GM23338 (cell line): ENCODE measurements at regions not wholly inside any gene's neighbourhood (a gene's known extent, or its start where the extent isn't known, plus 50 kb on each side); places are given as distances from the start of the nearest gene placed in this dataset.

ENCODE experiments used
- ATAC-seq: fragments of 200-7000 bp; cut with Tn5 transposase; 3 replicates; pipeline ENCODE4 v1.9.1; 2020
- DNase-seq: peaks from one replicate; pipeline ENCODE4 v3.0.0-alpha.2; 2015; ENCODE audit warnings: low spot score
- H2AFZ ChIP-seq: fragments of 200-600 bp; sonication (generic); 2 replicates; pipeline ENCODE4 v1.8.0; 2016; ENCODE audit warnings: antibody characterized with exemption, mild to moderate bottlenecking, moderate library complexity
- H3F3A ChIP-seq: fragments of 200-600 bp; sonication (generic); replicated peaks from 2 replicates; pipeline ENCODE4 v1.8.0; 2017; ENCODE audit warnings: antibody characterized with exemption, mixed run types, low read depth
- H3K27ac ChIP-seq: fragments of 200-600 bp; sonication (generic); 2 replicates; pipeline ENCODE4 v1.6.1; 2016; ENCODE audit warnings: low read depth
- H3K27me3 ChIP-seq: fragments of 200-600 bp; sonication (generic); 2 replicates; pipeline ENCODE4 v1.8.0; 2016; ENCODE audit warnings: mild to moderate bottlenecking, mixed run types, moderate library complexity; ENCODE audit not compliant: insufficient read depth
- H3K36me3 ChIP-seq: fragments of 200-600 bp; sonication (generic); 2 replicates; pipeline ENCODE4 v1.8.0; 2016; ENCODE audit warnings: mild to moderate bottlenecking; ENCODE audit not compliant: insufficient read depth
- H3K4me1 ChIP-seq: fragments of 200-600 bp; sonication (generic); 2 replicates; pipeline ENCODE4 v1.8.0; 2016; ENCODE audit warnings: mild to moderate bottlenecking, moderate library complexity; ENCODE audit not compliant: insufficient read depth
- H3K4me2 ChIP-seq: fragments of 200-600 bp; sonication (generic); 2 replicates; pipeline ENCODE4 v1.7.1; 2017; ENCODE audit warnings: mixed run types
- H3K4me3 ChIP-seq: fragments of 200-600 bp; sonication (generic); 2 replicates; pipeline ENCODE4 v1.6.1; 2016; ENCODE audit warnings: mixed run types
- H3K79me2 ChIP-seq: fragments of 200-600 bp; sonication (generic); replicated peaks from 2 replicates; pipeline ENCODE4 v1.8.0; 2017; ENCODE audit warnings: mild to moderate bottlenecking; ENCODE audit not compliant: insufficient read depth
- H3K9me2 ChIP-seq: fragments of 200-600 bp; sonication (generic); 2 replicates; pipeline ENCODE4 v1.8.0; 2017; ENCODE audit not compliant: insufficient read depth
- H4K20me1 ChIP-seq: fragments of 200-600 bp; sonication (generic); replicated peaks from 2 replicates; pipeline ENCODE4 v1.8.0; 2017; ENCODE audit warnings: mild to moderate bottlenecking; ENCODE audit not compliant: insufficient read depth
- H3K27ac Mint-ChIP-seq: 2 replicates; pipeline ENCODE4 v1.8.0; 2020; ENCODE audit warnings: inconsistent platforms, mild to moderate bottlenecking, moderate library complexity, mixed read lengths
- H3K27me3 Mint-ChIP-seq: 3 replicates; pipeline ENCODE4 v1.8.0; 2022; ENCODE audit warnings: low read depth, mild to moderate bottlenecking, moderate library complexity, mixed read lengths, inconsistent platforms; ENCODE audit not compliant: insufficient read depth, poor library complexity
- H3K36me3 Mint-ChIP-seq: 3 replicates; pipeline ENCODE4 v1.8.0; 2021; ENCODE audit warnings: low read depth, mild to moderate bottlenecking, inconsistent platforms, moderate library complexity, mixed read lengths
- H3K4me1 Mint-ChIP-seq: 3 replicates; pipeline ENCODE4 v1.8.0; 2020; ENCODE audit warnings: mild to moderate bottlenecking, inconsistent platforms, mixed read lengths
- H3K4me3 Mint-ChIP-seq: 3 replicates; pipeline ENCODE4 v1.8.0; 2021; ENCODE audit warnings: moderate library complexity, mild to moderate bottlenecking, inconsistent platforms, mixed read lengths
- H3K9me3 Mint-ChIP-seq: 3 replicates; pipeline ENCODE4 v1.8.0; 2020; ENCODE audit warnings: moderate library complexity, mild to moderate bottlenecking, inconsistent platforms, mixed read lengths
- CREB1 ChIP-seq: fragments of 250-450 bp; sonication (Bioruptor Pico); IDR thresholded peaks from 2 replicates; pipeline ENCODE4 v1.5.0; 2020; ENCODE audit warnings: low read depth, mild to moderate bottlenecking, moderate library complexity
- CTCF ChIP-seq, 2 experiments: fragments of 200-600 bp in 1 of 2; sonication (generic) in 1 of 2; conservative IDR thresholded peaks; 2 replicates each; pipeline versions ENCODE4 v1.5.1 to v1.6.1; 2016 to 2017; ENCODE audit warnings: antibody characterized with exemption in 2 of 2, low read depth in 2 of 2, mild to moderate bottlenecking in 2 of 2, moderate library complexity in 1 of 2
- EZH2 ChIP-seq: fragments of 200-600 bp; sonication (generic); IDR thresholded peaks from one replicate; pipeline ENCODE4 v1.8.0; 2017; ENCODE audit warnings: antibody characterized with exemption, mild to moderate bottlenecking, low read depth; ENCODE audit not compliant: unreplicated experiment
- EZH2phosphoT487 ChIP-seq: fragments of 200-600 bp; sonication (generic); IDR thresholded peaks from one replicate; pipeline ENCODE4 v1.8.1; 2018; ENCODE audit warnings: antibody characterized with exemption; ENCODE audit not compliant: unreplicated experiment
- JUNB ChIP-seq: IDR thresholded peaks from one replicate; pipeline ENCODE4 v1.6.1; 2016; ENCODE audit warnings: antibody characterized with exemption; ENCODE audit not compliant: unreplicated experiment
- NANOG ChIP-seq: IDR thresholded peaks from 2 replicates; pipeline ENCODE4 v1.6.1; 2016; ENCODE audit warnings: antibody characterized with exemption, borderline replicate concordance
- POLR2AphosphoS5 ChIP-seq: IDR thresholded peaks from 2 replicates; pipeline ENCODE4 v1.6.1; 2016; ENCODE audit warnings: antibody characterized with exemption, low read depth
- STAT1 ChIP-seq: IDR thresholded peaks from one replicate; pipeline ENCODE4 v1.6.1; 2016; ENCODE audit warnings: antibody characterized with exemption; ENCODE audit not compliant: unreplicated experiment
- ZNF114 ChIP-seq: fragments of 250-450 bp; sonication (Bioruptor Pico); IDR thresholded peaks from 2 replicates; pipeline ENCODE4 v1.5.0; 2020; ENCODE audit warnings: mild to moderate bottlenecking, moderate library complexity
- ZNF331 ChIP-seq: fragments of 250-450 bp; sonication (Bioruptor Pico); IDR thresholded peaks from 2 replicates; pipeline ENCODE4 v1.5.0; 2020; ENCODE audit warnings: low read depth, mild to moderate bottlenecking, moderate library complexity
- TF ChIP-seq, protein P1 (sequence below): IDR thresholded peaks from one replicate; pipeline ENCODE4 v1.6.1; 2018; ENCODE audit warnings: antibody characterized with exemption; ENCODE audit not compliant: unreplicated experiment
- TF ChIP-seq, protein P2 (sequence below): fragments of 250-450 bp; sonication (Bioruptor Pico); IDR thresholded peaks from 2 replicates; pipeline ENCODE4 v1.5.0; 2020; ENCODE audit warnings: mild to moderate bottlenecking, moderate library complexity
- TF ChIP-seq, protein P3 (sequence below): IDR thresholded peaks from 2 replicates; pipeline ENCODE4 v1.6.1; 2016; ENCODE audit warnings: antibody characterized with exemption

DNA sequence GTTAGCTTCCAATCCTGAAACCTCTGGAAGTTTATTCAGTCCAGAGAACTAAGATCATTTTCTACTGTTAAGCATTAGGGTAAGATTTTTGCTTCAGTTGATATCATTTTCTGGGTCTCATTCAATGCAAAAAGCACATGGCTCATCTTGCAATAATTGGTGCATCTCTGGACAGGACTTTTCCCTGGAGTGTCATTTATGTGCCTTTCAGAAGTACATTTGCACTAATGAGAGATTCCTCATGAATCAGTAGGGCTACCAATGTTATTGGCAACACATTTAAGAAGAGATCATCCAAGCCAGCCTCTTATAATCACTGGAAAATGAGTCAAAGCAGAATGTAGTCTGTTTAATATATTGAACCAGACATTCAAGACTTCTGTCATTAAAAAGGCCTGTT is 224.2 kb upstream of the CHRNA7 start:
- ATAC-seq (no peak), DNase-seq (no peak)
- no peak overlapping the region for H3K4me2 ChIP-seq
- no peaks in the 10 kb centered on the region for H4K20me1 ChIP-seq
- H3K27ac ChIP-seq = no peak overlapping the region
- no peaks in the 10 kb centered on the region for H3K36me3 ChIP-seq
- no peak overlapping the region for H3K4me3 Mint-ChIP-seq
- H3K4me1 Mint-ChIP-seq = no peaks in the 10 kb centered on the region
- no peaks in the 10 kb centered on the region for H3K36me3 Mint-ChIP-seq
- no peak overlapping the region for H3K27ac Mint-ChIP-seq
- H3F3A ChIP-seq = no peaks in the 10 kb centered on the region
- no peak overlapping the region for H2AFZ ChIP-seq
- H3K9me3 Mint-ChIP-seq = no peaks in the 10 kb centered on the region
- no peaks in the 10 kb centered on the region for H3K4me1 ChIP-seq
- TF ChIP-seq STAT1 = no peak
- no peak for TF ChIP-seq NANOG
- no peak for TF ChIP-seq JUNB
- TF ChIP-seq, protein P1, sequence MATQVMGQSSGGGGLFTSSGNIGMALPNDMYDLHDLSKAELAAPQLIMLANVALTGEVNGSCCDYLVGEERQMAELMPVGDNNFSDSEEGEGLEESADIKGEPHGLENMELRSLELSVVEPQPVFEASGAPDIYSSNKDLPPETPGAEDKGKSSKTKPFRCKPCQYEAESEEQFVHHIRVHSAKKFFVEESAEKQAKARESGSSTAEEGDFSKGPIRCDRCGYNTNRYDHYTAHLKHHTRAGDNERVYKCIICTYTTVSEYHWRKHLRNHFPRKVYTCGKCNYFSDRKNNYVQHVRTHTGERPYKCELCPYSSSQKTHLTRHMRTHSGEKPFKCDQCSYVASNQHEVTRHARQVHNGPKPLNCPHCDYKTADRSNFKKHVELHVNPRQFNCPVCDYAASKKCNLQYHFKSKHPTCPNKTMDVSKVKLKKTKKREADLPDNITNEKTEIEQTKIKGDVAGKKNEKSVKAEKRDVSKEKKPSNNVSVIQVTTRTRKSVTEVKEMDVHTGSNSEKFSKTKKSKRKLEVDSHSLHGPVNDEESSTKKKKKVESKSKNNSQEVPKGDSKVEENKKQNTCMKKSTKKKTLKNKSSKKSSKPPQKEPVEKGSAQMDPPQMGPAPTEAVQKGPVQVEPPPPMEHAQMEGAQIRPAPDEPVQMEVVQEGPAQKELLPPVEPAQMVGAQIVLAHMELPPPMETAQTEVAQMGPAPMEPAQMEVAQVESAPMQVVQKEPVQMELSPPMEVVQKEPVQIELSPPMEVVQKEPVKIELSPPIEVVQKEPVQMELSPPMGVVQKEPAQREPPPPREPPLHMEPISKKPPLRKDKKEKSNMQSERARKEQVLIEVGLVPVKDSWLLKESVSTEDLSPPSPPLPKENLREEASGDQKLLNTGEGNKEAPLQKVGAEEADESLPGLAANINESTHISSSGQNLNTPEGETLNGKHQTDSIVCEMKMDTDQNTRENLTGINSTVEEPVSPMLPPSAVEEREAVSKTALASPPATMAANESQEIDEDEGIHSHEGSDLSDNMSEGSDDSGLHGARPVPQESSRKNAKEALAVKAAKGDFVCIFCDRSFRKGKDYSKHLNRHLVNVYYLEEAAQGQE = no peak
- no peak for TF ChIP-seq EZH2
- TF ChIP-seq, protein P2, sequence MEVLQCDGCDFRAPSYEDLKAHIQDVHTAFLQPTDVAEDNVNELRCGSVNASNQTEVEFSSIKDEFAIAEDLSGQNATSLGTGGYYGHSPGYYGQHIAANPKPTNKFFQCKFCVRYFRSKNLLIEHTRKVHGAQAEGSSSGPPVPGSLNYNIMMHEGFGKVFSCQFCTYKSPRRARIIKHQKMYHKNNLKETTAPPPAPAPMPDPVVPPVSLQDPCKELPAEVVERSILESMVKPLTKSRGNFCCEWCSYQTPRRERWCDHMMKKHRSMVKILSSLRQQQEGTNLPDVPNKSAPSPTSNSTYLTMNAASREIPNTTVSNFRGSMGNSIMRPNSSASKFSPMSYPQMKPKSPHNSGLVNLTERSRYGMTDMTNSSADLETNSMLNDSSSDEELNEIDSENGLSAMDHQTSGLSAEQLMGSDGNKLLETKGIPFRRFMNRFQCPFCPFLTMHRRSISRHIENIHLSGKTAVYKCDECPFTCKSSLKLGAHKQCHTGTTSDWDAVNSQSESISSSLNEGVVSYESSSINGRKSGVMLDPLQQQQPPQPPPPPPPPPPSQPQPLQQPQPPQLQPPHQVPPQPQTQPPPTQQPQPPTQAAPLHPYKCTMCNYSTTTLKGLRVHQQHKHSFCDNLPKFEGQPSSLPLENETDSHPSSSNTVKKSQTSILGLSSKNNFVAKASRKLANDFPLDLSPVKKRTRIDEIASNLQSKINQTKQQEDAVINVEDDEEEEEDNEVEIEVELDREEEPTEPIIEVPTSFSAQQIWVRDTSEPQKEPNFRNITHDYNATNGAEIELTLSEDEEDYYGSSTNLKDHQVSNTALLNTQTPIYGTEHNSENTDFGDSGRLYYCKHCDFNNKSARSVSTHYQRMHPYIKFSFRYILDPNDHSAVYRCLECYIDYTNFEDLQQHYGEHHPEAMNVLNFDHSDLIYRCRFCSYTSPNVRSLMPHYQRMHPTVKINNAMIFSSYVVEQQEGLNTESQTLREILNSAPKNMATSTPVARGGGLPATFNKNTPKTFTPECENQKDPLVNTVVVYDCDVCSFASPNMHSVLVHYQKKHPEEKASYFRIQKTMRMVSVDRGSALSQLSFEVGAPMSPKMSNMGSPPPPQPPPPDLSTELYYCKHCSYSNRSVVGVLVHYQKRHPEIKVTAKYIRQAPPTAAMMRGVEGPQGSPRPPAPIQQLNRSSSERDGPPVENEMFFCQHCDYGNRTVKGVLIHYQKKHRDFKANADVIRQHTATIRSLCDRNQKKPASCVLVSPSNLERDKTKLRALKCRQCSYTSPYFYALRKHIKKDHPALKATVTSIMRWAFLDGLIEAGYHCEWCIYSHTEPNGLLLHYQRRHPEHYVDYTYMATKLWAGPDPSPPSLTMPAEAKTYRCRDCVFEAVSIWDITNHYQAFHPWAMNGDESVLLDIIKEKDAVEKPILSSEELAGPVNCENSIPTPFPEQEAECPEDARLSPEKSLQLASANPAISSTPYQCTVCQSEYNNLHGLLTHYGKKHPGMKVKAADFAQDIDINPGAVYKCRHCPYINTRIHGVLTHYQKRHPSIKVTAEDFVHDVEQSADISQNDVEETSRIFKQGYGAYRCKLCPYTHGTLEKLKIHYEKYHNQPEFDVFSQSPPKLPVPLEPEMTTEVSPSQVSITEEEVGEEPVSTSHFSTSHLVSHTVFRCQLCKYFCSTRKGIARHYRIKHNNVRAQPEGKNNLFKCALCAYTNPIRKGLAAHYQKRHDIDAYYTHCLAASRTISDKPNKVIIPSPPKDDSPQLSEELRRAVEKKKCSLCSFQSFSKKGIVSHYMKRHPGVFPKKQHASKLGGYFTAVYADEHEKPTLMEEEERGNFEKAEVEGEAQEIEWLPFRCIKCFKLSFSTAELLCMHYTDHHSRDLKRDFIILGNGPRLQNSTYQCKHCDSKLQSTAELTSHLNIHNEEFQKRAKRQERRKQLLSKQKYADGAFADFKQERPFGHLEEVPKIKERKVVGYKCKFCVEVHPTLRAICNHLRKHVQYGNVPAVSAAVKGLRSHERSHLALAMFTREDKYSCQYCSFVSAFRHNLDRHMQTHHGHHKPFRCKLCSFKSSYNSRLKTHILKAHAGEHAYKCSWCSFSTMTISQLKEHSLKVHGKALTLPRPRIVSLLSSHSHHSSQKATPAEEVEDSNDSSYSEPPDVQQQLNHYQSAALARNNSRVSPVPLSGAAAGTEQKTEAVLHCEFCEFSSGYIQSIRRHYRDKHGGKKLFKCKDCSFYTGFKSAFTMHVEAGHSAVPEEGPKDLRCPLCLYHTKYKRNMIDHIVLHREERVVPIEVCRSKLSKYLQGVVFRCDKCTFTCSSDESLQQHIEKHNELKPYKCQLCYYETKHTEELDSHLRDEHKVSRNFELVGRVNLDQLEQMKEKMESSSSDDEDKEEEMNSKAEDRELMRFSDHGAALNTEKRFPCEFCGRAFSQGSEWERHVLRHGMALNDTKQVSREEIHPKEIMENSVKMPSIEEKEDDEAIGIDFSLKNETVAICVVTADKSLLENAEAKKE (CRISPR knock-in tag) = no peak
- TF ChIP-seq EZH2phosphoT487 = no peak
- TF ChIP-seq ZNF331 (CRISPR knock-in tag) = no peak
- no peak for TF ChIP-seq ZNF114 (CRISPR knock-in tag)
- TF ChIP-seq CTCF (conservative IDR thresholded peaks at IDR 0.05; ENCODE audit: low read depth in 2 of 2) = no peak
- no peak for TF ChIP-seq POLR2AphosphoS5
- TF ChIP-seq CREB1 = no peak
- TF ChIP-seq, protein P3, sequence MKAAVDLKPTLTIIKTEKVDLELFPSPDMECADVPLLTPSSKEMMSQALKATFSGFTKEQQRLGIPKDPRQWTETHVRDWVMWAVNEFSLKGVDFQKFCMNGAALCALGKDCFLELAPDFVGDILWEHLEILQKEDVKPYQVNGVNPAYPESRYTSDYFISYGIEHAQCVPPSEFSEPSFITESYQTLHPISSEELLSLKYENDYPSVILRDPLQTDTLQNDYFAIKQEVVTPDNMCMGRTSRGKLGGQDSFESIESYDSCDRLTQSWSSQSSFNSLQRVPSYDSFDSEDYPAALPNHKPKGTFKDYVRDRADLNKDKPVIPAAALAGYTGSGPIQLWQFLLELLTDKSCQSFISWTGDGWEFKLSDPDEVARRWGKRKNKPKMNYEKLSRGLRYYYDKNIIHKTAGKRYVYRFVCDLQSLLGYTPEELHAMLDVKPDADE = no peak
- H3K79me2 ChIP-seq = no peaks in the 10 kb centered on the region
- H3K27me3 Mint-ChIP-seq = peaks cover 2% of the 10 kb centered on the region
- no peak overlapping the region for H3K4me3 ChIP-seq
- H3K9me2 ChIP-seq = no peaks in the 10 kb centered on the region
- H3K27me3 ChIP-seq = no peaks in the 10 kb centered on the region
